HEK293T (cell line): ENCODE measurements at regions not wholly inside any gene's neighbourhood (a gene's known extent, or its start where the extent isn't known, plus 50 kb on each side); places are given as distances from the start of the nearest gene placed in this dataset.

Experiments used
- CTCF ChIA-PET: fragments of 350-600 bp; formaldehyde crosslinking; extraction: SDS; loops from one replicate; lab custom pipeline; 2021; ENCODE audit warnings: antibody characterized with exemption, inconsistent platforms; lab: Yijun Ruan, JAX
- POLR2A ChIA-PET: fragments of 350-600 bp; formaldehyde crosslinking; extraction: SDS; loops from one replicate; lab custom pipeline; 2020; ENCODE audit warnings: antibody characterized with exemption, inconsistent platforms; lab: Yijun Ruan, JAX
- DNase-seq: peaks from one replicate; pipeline ENCODE4 v3.0.0; 2012; ENCODE audit warnings: mixed read lengths; ENCODE audit errors: extremely low spot score
- ARNT ChIP-seq: fragments of 450-650 bp; IDR thresholded peaks from 2 replicates; pipeline ENCODE4 v1.6.1; 2017; ENCODE audit warnings: mild to moderate bottlenecking
- BHLHE40 ChIP-seq: fragments of 450-650 bp; IDR thresholded peaks from 2 replicates; pipeline ENCODE4 v1.6.1; 2016; ENCODE audit warnings: mild to moderate bottlenecking, moderate library complexity, borderline replicate concordance
- CTBP1 ChIP-seq: fragments of 450-650 bp; IDR thresholded peaks from 2 replicates; pipeline ENCODE4 v1.6.1; 2016; ENCODE audit warnings: borderline replicate concordance
- ELF4 ChIP-seq: fragments of 450-650 bp; IDR thresholded peaks from 2 replicates; pipeline ENCODE4 v1.6.1; 2017; ENCODE audit warnings: antibody characterized with exemption
- FOXA1 ChIP-seq: fragments of 450-650 bp; IDR thresholded peaks from 2 replicates; pipeline ENCODE4 v1.6.1; 2016; ENCODE audit warnings: mild to moderate bottlenecking
- FOXK2 ChIP-seq: fragments of 450-650 bp; IDR thresholded peaks from 2 replicates; pipeline ENCODE4 v1.6.1; 2016; ENCODE audit warnings: mild to moderate bottlenecking
- FOXM1 ChIP-seq: fragments of 450-650 bp; IDR thresholded peaks from 2 replicates; pipeline ENCODE4 v1.6.1; 2017; ENCODE audit warnings: mild to moderate bottlenecking, borderline replicate concordance
- HDGF ChIP-seq: fragments of 450-650 bp; IDR thresholded peaks from 2 replicates; pipeline ENCODE4 v1.6.1; 2017; ENCODE audit warnings: antibody characterized with exemption, borderline replicate concordance
- L3MBTL2 ChIP-seq: fragments of 450-650 bp; conservative IDR thresholded peaks from 2 replicates; pipeline ENCODE4 v1.6.1; 2016; ENCODE audit warnings: mild to moderate bottlenecking
- LEF1 ChIP-seq: fragments of 450-650 bp; IDR thresholded peaks from 2 replicates; pipeline ENCODE4 v1.6.1; 2017; ENCODE audit warnings: mild to moderate bottlenecking, borderline replicate concordance
- NFRKB ChIP-seq: fragments of 450-650 bp; IDR thresholded peaks from 2 replicates; pipeline ENCODE4 v1.6.1; 2016; ENCODE audit warnings: mild to moderate bottlenecking, moderate library complexity
- PKNOX1 ChIP-seq: fragments of 450-650 bp; IDR thresholded peaks from 2 replicates; pipeline ENCODE4 v1.6.1; 2016
- SP1 ChIP-seq: fragments of 450-650 bp; IDR thresholded peaks from 2 replicates; pipeline ENCODE4 v1.6.1; 2017
- SUZ12 ChIP-seq: fragments of 450-650 bp; IDR thresholded peaks from 2 replicates; pipeline ENCODE4 v1.6.1; 2016; ENCODE audit warnings: mild to moderate bottlenecking
- TARDBP ChIP-seq: fragments of 450-650 bp; IDR thresholded peaks from 2 replicates; pipeline ENCODE4 v1.6.1; 2016
- ZNF384 ChIP-seq: fragments of 450-650 bp; IDR thresholded peaks from 2 replicates; pipeline ENCODE4 v1.6.1; 2016

- ChIA-PET CTCF (no interaction called here), POLR2A (no interaction called here)
- TF ChIP-seq FOXA1, result no peak
- TF ChIP-seq BHLHE40, result no peak
- TF ChIP-seq SUZ12, result no peak
- no peak for DNase-seq
Measured at GRCh38 chr9:30382271-30382670, 2002.2 kb upstream of the ACO1 start.

- no peak for TF ChIP-seq FOXA1
- DNase-seq, result no peak
- CTCF ChIA-PET, result no interaction called here
- POLR2A ChIA-PET, result no interaction called here
Measured at GRCh38 chr9:30410273-30410672, 1974.2 kb upstream of the ACO1 start.

GRCh38 chr9:30411571-30411970 lies 1972.9 kb upstream of the ACO1 start:
- ChIA-PET POLR2A (no interaction called here), CTCF (no interaction called here)
- TF ChIP-seq CTBP1, result no peak
- no peak for TF ChIP-seq BHLHE40
- TF ChIP-seq NFRKB, result no peak
- TF ChIP-seq FOXM1, result no peak
- TF ChIP-seq LEF1, result no peak
- TF ChIP-seq PKNOX1, result no peak
- DNase-seq, result no peak

GRCh38 chr9:30459156-30459555 lies 1925.3 kb upstream of the ACO1 start:
- no peak for TF ChIP-seq FOXA1
- no peak for TF ChIP-seq NFRKB
- TF ChIP-seq SUZ12, result no peak
- no peak for TF ChIP-seq ELF4
- TF ChIP-seq SP1, result no peak
- TF ChIP-seq TARDBP, result no peak
- no peak for TF ChIP-seq LEF1
- no peak for TF ChIP-seq PKNOX1
- TF ChIP-seq FOXK2, result no peak
- TF ChIP-seq ARNT, result no peak
- TF ChIP-seq HDGF, result no peak
- no peak for TF ChIP-seq FOXM1
- ChIA-PET POLR2A (no interaction called here), CTCF (no interaction called here)
- no peak for DNase-seq

- POLR2A ChIA-PET, result no interaction called here
- CTCF ChIA-PET, result no interaction called here
- no peak for TF ChIP-seq TARDBP
- TF ChIP-seq ZNF384, result no peak
- TF ChIP-seq FOXA1, result no peak
- TF ChIP-seq NFRKB, result no peak
- no peak for TF ChIP-seq SP1
- no peak for TF ChIP-seq ARNT
- no peak for TF ChIP-seq BHLHE40
- TF ChIP-seq PKNOX1, result no peak
- no peak for TF ChIP-seq LEF1
- TF ChIP-seq L3MBTL2, result no peak
- no peak for TF ChIP-seq FOXM1
- TF ChIP-seq ELF4, result no peak
- no peak for TF ChIP-seq HDGF
- no peak for TF ChIP-seq CTBP1
- no peak for DNase-seq
Measured at GRCh38 chr9:30476826-30477225, 1907.6 kb upstream of the ACO1 start.

GRCh38 chr9:30478684-30479083 lies 1905.8 kb upstream of the ACO1 start:
- TF ChIP-seq PKNOX1 (no peak), FOXM1 (no peak), FOXA1 (no peak), LEF1 (no peak), SUZ12 (no peak), NFRKB (no peak), L3MBTL2 (no peak), ELF4 (no peak), BHLHE40 (no peak), ARNT (no peak), SP1 (no peak), FOXK2 (no peak), HDGF (no peak), TARDBP (no peak), ZNF384 (no peak), CTBP1 (no peak)
- CTCF ChIA-PET, result no interaction called here
- POLR2A ChIA-PET, result no interaction called here
- no peak for DNase-seq

GRCh38 chr9:30482499-30482898 lies 1901.9 kb upstream of the ACO1 start:
- ChIA-PET CTCF (no interaction called here), POLR2A (no interaction called here)
- no peak for TF ChIP-seq PKNOX1
- no peak for TF ChIP-seq SUZ12
- DNase-seq, result no peak
